ENCODE measurements at regions not wholly inside any gene's neighbourhood (a gene's known extent, or its start where the extent isn't known, plus 50 kb on each side); places are given as distances from the start of the nearest gene placed in this dataset.

DNA sequence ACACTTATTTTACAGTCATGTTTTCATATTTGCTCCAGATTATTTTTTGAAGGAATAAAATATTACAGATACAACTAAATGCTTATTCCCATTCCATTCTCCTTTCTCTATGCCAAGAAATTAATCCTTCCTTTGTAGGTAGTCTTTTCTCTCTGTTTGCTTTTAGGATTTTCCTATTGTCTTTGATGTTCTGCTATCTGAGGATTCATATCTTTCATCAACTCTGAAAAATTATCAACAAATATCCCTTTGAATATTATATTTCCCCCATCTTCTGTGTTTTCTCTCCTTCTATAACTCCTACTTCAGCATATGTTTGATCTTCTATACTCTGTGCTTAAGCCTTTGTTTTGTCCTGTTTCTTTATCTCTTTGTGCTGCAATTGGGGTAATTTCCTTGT is 260.4 kb upstream of the RBMS1 start:
- TF ChIP-seq CTCF (IDR thresholded peaks at IDR 0.05) (no peak), POLR2A (IDR thresholded peaks at IDR 0.05) (no peak)

Data from esophagus squamous epithelium (tissue), 4 donors.